GM18517 (cell line): ENCODE measurements at regions not wholly inside any gene's neighbourhood (a gene's known extent, or its start where the extent isn't known, plus 50 kb on each side); places are given as distances from the start of the nearest gene placed in this dataset.

Source experiments
- ATAC-seq: cut with Tn5 transposase; IDR thresholded peaks from one replicate; pipeline ENCODE4 v1.9.1; 2021; ENCODE audit warnings: mild to moderate bottlenecking, moderate library complexity; ENCODE audit not compliant: unreplicated experiment

DNA sequence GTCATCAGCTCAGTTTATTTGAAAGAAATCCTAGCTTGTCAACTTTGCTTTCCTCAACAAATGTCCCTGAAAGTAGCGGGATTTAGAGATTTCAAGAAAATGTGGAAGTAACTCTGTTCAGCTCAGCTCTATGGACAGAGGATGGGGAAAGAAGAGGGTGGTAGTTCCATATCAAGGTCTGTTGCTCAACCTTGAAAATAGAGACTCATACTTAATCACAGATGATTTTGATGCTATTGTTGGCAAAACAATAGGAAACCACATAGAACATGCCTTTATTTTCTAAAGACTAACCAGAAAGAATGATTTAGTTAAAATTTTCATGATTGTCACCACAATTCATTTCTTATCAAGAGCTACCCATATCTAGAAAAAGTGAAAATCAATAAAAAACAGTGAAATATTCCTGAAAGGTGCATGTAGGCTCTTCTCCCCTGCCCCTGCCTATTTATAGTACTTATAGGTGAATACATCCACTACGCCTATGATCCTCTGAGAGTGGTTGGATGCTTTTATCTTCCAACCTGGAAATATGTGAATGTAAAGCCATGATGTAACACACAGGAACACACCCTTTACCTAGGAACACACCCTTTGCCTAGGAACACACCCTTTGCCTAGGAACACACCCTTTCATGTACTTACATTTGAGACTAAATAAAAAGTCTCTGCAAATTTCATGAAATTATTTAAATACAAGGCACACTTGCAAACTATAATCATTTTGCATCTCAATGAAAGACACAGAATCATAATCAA, 65.8 kb downstream of the ETAA1 start:
- ATAC-seq: no peak

DNA sequence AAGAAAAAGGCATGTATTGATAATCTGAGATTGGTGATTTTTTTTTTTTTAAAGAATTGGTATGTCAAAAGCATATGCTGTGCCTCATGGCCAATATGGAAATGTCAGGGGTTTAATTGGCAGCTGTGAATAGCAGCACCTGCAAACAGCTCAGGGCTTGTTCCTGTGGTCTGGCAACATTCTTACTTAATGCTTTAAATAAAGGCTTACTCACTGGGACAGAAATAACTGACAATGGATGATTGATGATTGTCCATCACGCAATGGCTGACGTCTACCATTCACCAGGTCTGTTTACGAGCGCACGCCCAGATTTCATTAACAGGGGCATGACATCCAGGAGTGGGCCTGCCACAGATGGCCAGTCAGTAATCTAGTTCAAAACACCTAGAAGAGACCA, 66.7 kb downstream of the ETAA1 start:
- ATAC-seq: no peak

DNA sequence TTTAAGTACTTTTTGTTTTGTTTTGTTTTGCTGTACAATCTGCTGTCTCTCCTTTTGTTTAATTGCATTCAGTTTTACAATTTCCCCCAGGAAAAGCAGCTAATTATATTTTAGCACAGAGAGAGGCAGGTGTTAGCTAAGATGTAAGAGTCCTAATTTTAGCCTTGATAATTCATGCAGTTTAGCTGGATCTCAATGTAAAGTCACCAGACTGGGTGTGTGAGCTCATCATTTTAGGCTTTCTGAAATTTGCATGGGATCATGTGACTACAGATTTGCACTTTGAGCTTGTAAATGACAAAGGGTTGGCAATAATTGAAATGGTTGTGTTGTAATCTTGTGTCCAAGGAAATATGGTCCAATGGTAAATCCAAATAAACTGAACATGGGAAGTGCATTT, 68.5 kb downstream of the ETAA1 start:
- ATAC-seq: no peak

- ATAC-seq: no peak
These were observed 69.6 kb downstream of the ETAA1 start for GRCh38 chr2:67466734-67467133.

- ATAC-seq: no peak
These were observed 74.5 kb downstream of the ETAA1 start for GRCh38 chr2:67471681-67472080.

GRCh38 chr2:67476809-67477790, 80.0 kb downstream of the ETAA1 start:
- no peak for ATAC-seq

GRCh38 chr2:67479261-67479660, 82.1 kb downstream of the ETAA1 start:
- ATAC-seq: no peak

- no peak for ATAC-seq
These were observed 88.3 kb downstream of the ETAA1 start for GRCh38 chr2:67485431-67485830.

DNA sequence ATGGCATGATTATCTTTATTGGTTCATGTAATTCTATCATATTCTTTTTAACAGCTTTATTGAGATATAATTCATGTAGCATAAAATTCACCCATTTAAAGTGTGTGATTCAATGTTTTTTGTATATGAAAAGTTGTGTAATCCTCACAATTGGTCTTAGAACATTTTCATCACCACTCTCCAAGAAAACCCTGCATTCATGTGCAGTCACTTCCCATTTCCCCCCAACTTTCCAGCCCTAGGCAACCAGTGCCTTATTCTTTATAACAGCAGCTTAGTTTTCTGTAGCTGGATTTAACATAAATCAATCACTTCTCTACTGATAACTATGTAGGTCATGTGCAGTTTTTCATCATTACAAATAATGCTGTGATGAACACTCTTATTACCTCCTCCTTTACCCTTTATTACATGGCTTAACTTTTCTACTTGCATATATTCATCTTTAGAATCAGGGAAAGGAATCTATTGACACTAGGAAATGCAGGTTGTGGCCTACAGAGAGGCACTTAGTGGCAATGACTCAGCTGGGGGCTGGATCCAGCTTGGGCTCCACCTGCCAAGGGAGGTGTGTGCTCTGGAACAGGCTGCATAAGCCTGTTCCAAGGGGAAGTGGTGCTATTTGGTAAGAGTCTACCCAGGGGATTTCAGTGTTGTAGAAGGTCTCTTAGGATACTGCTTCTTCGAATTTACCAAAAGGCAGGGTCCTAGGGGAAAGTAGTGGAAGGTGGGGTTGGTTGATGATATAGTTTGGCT, 89.1 kb downstream of the ETAA1 start:
- ATAC-seq: no peak

- no peak for ATAC-seq
These were observed 90.9 kb downstream of the ETAA1 start for GRCh38 chr2:67487993-67488392.

GRCh38 chr2:67489396-67489795, 92.3 kb downstream of the ETAA1 start:
- ATAC-seq: no peak

GRCh38 chr2:67498931-67499330, 101.8 kb downstream of the ETAA1 start:
- ATAC-seq: no peak

- ATAC-seq: no peak
These were observed 102.9 kb downstream of the ETAA1 start for GRCh38 chr2:67499989-67500388.

DNA sequence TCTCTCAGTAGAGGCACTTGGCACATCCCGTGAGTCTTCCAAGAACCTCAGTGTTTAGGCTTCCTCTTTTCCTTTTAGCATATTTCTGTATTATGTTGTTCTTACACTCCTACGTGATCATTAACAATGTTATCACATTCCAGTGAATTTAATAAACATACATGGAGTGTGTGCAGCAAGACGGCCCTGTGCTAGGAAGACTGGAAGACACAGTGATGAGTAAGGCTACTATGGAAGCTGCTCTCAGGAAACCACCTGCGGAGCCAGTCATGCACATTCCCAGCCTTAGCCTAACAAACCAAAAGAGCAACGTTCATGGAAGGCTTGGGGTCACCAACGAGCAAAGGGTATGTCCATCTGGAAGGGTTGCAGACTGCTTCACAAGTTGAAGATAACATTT, 103.4 kb downstream of the ETAA1 start:
- no peak for ATAC-seq

DNA sequence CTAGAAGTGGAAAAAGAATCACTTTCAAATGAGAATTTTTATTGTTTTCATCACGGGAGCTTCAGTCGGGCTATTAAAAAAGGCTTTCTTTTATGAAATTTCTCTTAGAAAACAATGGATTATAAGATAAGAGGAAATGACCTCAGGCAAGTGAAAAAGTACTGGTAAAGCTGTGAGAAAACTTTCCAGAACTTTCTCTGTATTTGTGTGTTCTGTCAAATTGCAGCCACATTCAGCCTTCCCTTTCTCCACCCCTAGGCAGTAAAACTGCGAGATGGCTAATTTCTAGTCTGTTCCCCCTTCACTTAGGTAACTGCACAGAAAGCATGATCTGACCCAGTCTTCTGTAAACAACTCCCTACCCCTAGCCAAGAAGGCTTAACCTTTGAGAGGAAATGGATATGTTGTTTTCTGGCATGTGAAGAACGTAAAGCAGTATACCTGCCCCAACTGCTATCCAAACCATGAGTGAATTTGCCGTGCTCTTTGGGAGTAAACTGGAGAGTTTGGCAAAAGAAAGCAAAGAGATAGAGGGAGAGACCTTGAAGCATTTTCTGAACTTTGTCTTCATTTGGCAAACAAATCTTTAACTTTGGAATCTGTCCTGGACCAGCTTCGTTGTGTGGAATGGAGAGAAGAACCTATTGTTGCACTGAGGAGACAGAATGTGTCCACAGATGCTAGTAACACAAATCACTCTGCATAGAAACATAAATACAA, 105.4 kb downstream of the ETAA1 start:
- ATAC-seq: no peak

GRCh38 chr2:67503066-67503795, 106.1 kb downstream of the ETAA1 start:
- ATAC-seq: no peak

- no peak for ATAC-seq
These were observed 113.6 kb downstream of the ETAA1 start for GRCh38 chr2:67510745-67511144.

DNA sequence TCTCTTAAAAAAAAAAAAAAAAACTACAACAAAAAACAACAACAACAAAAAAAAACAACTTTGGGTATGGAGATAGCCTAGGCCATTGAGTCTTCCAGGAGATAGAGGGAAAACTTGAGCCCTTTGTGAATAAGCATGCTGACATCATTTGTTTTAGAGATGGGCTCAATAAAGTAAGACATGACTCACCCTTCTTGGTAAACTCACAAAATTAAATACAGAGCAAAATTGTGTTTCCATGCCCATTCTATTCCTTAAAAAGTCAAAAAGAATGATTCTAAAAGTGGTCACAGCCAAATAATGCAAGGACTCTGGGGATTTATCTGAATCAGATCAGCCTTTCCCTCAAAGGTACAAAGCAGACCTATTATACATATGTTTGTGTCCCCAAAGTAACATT, 117.4 kb downstream of the ETAA1 start:
- no peak for ATAC-seq

DNA sequence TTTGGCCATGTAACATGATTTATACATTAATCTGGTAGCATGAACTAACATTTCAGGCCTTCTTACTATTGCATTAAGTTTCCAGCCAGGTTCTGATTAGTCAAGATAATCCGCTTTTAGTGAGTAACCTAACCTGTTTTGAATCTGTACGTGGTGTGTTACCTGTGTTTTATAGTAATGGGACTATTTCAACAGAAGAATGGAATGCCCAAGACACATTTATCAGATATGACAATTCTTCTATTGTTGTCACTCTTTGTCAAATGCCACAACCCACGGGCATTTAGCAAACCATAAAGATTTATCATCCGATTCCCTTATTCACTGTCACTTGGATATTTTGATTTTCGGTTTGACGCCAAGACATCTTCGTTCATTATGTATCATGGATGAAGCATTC, 117.9 kb downstream of the ETAA1 start:
- ATAC-seq: no peak

GRCh38 chr2:67515538-67515937, 118.4 kb downstream of the ETAA1 start:
- no peak for ATAC-seq
